H9 (cell line): ENCODE measurements at regions not wholly inside any gene's neighbourhood (a gene's known extent, or its start where the extent isn't known, plus 50 kb on each side); places are given as distances from the start of the nearest gene placed in this dataset.
"Not testable (repeated sequence)": the region's sequence is repeated elsewhere in the genome, so short reads cannot be mapped to it uniquely, and the experiment has no call there.

ENCODE experiments used
- DNase-seq: peaks from one replicate; pipeline ENCODE4 v3.0.0-alpha.2; 2017
- H2AFZ ChIP-seq: one replicate; pipeline ENCODE4 v1.6.1; 2013; ENCODE audit warnings: mild to moderate bottlenecking, low read length, control low read depth, moderate library complexity
- H2AK5ac ChIP-seq: 2 replicates; pipeline ENCODE4 v1.6.1; 2013; ENCODE audit warnings: low read length, control low read depth, mixed read lengths; ENCODE audit not compliant: insufficient read length
- H2BK120ac ChIP-seq: one replicate; pipeline ENCODE4 v1.6.1; 2013; ENCODE audit warnings: low read depth, mild to moderate bottlenecking, low read length, control low read depth, inconsistent platforms; ENCODE audit not compliant: poor library complexity, severe bottlenecking
- H2BK12ac ChIP-seq: 2 replicates; pipeline ENCODE4 v1.6.1; 2013; ENCODE audit warnings: low read length, control low read depth, mixed read lengths, low read depth; ENCODE audit not compliant: insufficient read length
- H2BK15ac ChIP-seq: 2 replicates; pipeline ENCODE4 v1.6.1; 2013; ENCODE audit warnings: low read depth, low read length, control low read depth
- H2BK20ac ChIP-seq: one replicate; pipeline ENCODE4 v1.6.1; 2013; ENCODE audit warnings: low read depth, mild to moderate bottlenecking, low read length, control low read depth, inconsistent platforms; ENCODE audit not compliant: poor library complexity, severe bottlenecking
- H2BK5ac ChIP-seq: 2 replicates; pipeline ENCODE4 v1.6.1; 2013; ENCODE audit warnings: low read length, control low read depth, mixed read lengths; ENCODE audit not compliant: insufficient read length
- H3K14ac ChIP-seq: 2 replicates; pipeline ENCODE4 v1.6.1; 2013; ENCODE audit warnings: low read length, control low read depth; ENCODE audit not compliant: insufficient read depth
- H3K18ac ChIP-seq: 2 replicates; pipeline ENCODE4 v1.6.1; 2013; ENCODE audit warnings: low read depth, mild to moderate bottlenecking, mixed read lengths, low read length, control low read depth; ENCODE audit not compliant: insufficient read length
- H3K23ac ChIP-seq: 2 replicates; pipeline ENCODE4 v1.6.1; 2013; ENCODE audit warnings: low read length, control low read depth, mixed read lengths, low read depth; ENCODE audit not compliant: insufficient read length
- H3K23me2 ChIP-seq: 2 replicates; pipeline ENCODE4 v1.6.1; 2013; ENCODE audit warnings: low read depth, mild to moderate bottlenecking, mixed read lengths, low read length, control low read depth; ENCODE audit not compliant: insufficient read length, poor library complexity, severe bottlenecking
- H3K27ac ChIP-seq: 2 replicates; pipeline ENCODE4 v1.5.1; 2013; ENCODE audit warnings: low read length, control low read depth, mixed read lengths, low read depth; ENCODE audit not compliant: insufficient read length
- H3K27me3 ChIP-seq: 2 replicates; pipeline ENCODE4 v1.6.1; 2013; ENCODE audit warnings: low read length, control low read depth, inconsistent platforms; ENCODE audit not compliant: insufficient read depth
- H3K4ac ChIP-seq: 2 replicates; pipeline ENCODE4 v1.6.1; 2013; ENCODE audit warnings: low read depth, mild to moderate bottlenecking, control low read depth, inconsistent platforms, low read length, moderate library complexity
- H3K4me1 ChIP-seq: 2 replicates; pipeline ENCODE4 v1.6.1; 2013; ENCODE audit warnings: low read length, control low read depth, inconsistent platforms; ENCODE audit not compliant: insufficient read depth
- H3K4me2 ChIP-seq: 2 replicates; pipeline ENCODE4 v1.6.1; 2013; ENCODE audit warnings: low read length, control low read depth, mixed read lengths; ENCODE audit not compliant: insufficient read length, insufficient read depth
- H3K56ac ChIP-seq: 2 replicates; pipeline ENCODE4 v1.6.1; 2013; ENCODE audit warnings: low read depth, mild to moderate bottlenecking, mixed read lengths, low read length, control low read depth; ENCODE audit not compliant: insufficient read length
- H3K79me1 ChIP-seq: 2 replicates; pipeline ENCODE4 v1.6.1; 2013; ENCODE audit warnings: low read depth, mild to moderate bottlenecking, moderate library complexity, low read length, control low read depth, inconsistent platforms; ENCODE audit not compliant: insufficient read depth, poor library complexity, severe bottlenecking
- H3K79me2 ChIP-seq: 2 replicates; pipeline ENCODE4 v1.6.1; 2013; ENCODE audit warnings: low read length, control low read depth, inconsistent platforms; ENCODE audit not compliant: insufficient read depth
- H3K9ac ChIP-seq: 2 replicates; pipeline ENCODE4 v1.6.1; 2013; ENCODE audit warnings: low read length, control low read depth, mixed read lengths; ENCODE audit not compliant: insufficient read length; ENCODE audit errors: extremely low read depth
- H3K9me3 ChIP-seq: one replicate; pipeline ENCODE4 v1.6.1; 2013; ENCODE audit warnings: low read depth, low read length, inconsistent platforms; ENCODE audit not compliant: control insufficient read depth
- H3T11ph ChIP-seq: one replicate; pipeline ENCODE4 v1.6.1; 2013; ENCODE audit warnings: mild to moderate bottlenecking, low read length, control low read depth, inconsistent platforms
- H4K20me1 ChIP-seq: one replicate; pipeline ENCODE4 v1.6.1; 2013; ENCODE audit not compliant: control insufficient read depth, insufficient read length, insufficient read depth
- H4K5ac ChIP-seq: 2 replicates; pipeline ENCODE4 v1.6.1; 2013; ENCODE audit warnings: low read depth, mild to moderate bottlenecking, mixed read lengths, low read length, control low read depth; ENCODE audit not compliant: insufficient read length
- H4K8ac ChIP-seq: replicated peaks from 2 replicates; pipeline ENCODE4 v1.6.1; 2013; ENCODE audit warnings: low read length, control low read depth, mixed read lengths, low read depth; ENCODE audit not compliant: insufficient read length
- H4K91ac ChIP-seq: 2 replicates; pipeline ENCODE4 v1.6.1; 2013; ENCODE audit warnings: low read depth, mild to moderate bottlenecking, moderate library complexity, mixed read lengths, low read length, control low read depth; ENCODE audit not compliant: insufficient read length
- H3K27ac Mint-ChIP-seq, 3 experiments: 2 replicates in 2 of 3; 3 replicates in 1 of 3; pipeline ENCODE4 v1.8.0; 2020 to 2021; ENCODE audit warnings: mixed read lengths in 3 of 3, mild to moderate bottlenecking in 1 of 3, moderate library complexity in 1 of 3
- H3K27me3 Mint-ChIP-seq: 2 replicates; pipeline ENCODE4 v1.8.0; 2021; ENCODE audit warnings: low read depth, mild to moderate bottlenecking, moderate library complexity, mixed read lengths
- H3K36me3 Mint-ChIP-seq, 3 experiments: 2 replicates in 2 of 3; 3 replicates in 1 of 3; pipeline ENCODE4 v1.8.0; 2020 to 2021; ENCODE audit warnings: low read depth in 3 of 3, mixed read lengths in 3 of 3; ENCODE audit not compliant: insufficient read depth in 1 of 3
- H3K4me1 Mint-ChIP-seq, 2 experiments: 2 replicates each; pipeline ENCODE4 v1.8.0; 2020; ENCODE audit warnings: mixed read lengths in 2 of 2
- H3K4me3 Mint-ChIP-seq, 2 experiments: 2 replicates in 1 of 2; 3 replicates in 1 of 2; pipeline ENCODE4 v1.8.0; 2020 to 2021; ENCODE audit warnings: mild to moderate bottlenecking in 2 of 2, mixed read lengths in 2 of 2, moderate library complexity in 1 of 2
- H3K9me3 Mint-ChIP-seq, 2 experiments: 2 replicates in 1 of 2; 3 replicates in 1 of 2; pipeline ENCODE4 v1.8.0; 2020; ENCODE audit warnings: mild to moderate bottlenecking in 2 of 2, mixed read lengths in 2 of 2, moderate library complexity in 1 of 2
- WGBS: extraction: QIAGEN DNeasy Blood & Tissue Kit; methylation state at CpG from one replicate; pipeline ENCODE4 v1.1.7; 2013; ENCODE audit warnings: missing lambda C conversion rate, low lambda C conversion rate, mixed read lengths; ENCODE audit not compliant: insufficient read length; ENCODE audit errors: extremely low coverage; 5-methylcytosine and 5-hydroxymethylcytosine counted together
- TF ChIP-seq, protein P1 (sequence below): fragments of 200-600 bp; sonication (generic); conservative IDR thresholded peaks from 3 replicates; pipeline ENCODE4 v1.8.0; 2021; ENCODE audit warnings: antibody characterized with exemption, mild to moderate bottlenecking

DNA sequence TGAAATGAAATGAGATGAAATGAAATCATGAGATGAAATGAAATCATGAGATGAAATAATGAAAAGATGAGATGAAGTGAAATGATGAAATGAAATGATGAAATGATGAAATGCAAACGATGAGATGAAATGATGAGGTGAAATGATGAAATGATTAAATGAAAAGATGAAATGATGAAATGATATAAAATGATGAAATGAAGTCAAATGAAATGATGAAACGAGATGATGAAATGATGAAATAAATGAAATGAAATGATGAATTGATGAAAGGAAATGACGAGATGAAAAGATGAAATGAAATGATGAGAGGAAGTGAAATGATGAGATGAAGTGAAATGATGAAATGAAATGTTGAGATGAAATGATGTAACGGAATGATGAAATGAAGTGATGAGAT is 595.6 kb downstream of the TP53TG3F start:
- no peak overlapping the region for H3K27ac ChIP-seq
- Mint-ChIP-seq H3K4me1 (no peaks in the 10 kb centered on the region), H3K27ac (no peak overlapping the region), H3K4me3 (no peak overlapping the region), H3K27me3 (peaks cover 6% of the 10 kb centered on the region), H3K36me3 (peaks cover 13 to 25% (median 23%) of the 10 kb centered on the region in 3 experiments), H3K9me3 (peaks cover 62 to 65% of the 10 kb centered on the region in 2 experiments)
- no peak for DNase-seq
- H3K27me3 ChIP-seq = no peaks in the 10 kb centered on the region
- no peak overlapping the region for H3K4me2 ChIP-seq
- no peak overlapping the region for H3K23ac ChIP-seq
- no peak overlapping the region for H3K4ac ChIP-seq
- no peak overlapping the region for H2BK12ac ChIP-seq
- no peak overlapping the region for H4K5ac ChIP-seq
- peaks cover 8% of the 10 kb centered on the region for H3K9me3 ChIP-seq
- H3T11ph ChIP-seq = no peak overlapping the region
- no peak overlapping the region for H3K9ac ChIP-seq
- H3K79me1 ChIP-seq = no peaks in the 10 kb centered on the region
- no peak overlapping the region for H2BK20ac ChIP-seq
- H2BK5ac ChIP-seq = no peak overlapping the region
- no peak overlapping the region for H2AFZ ChIP-seq
- H3K23me2 ChIP-seq = no peaks in the 10 kb centered on the region
- H3K79me2 ChIP-seq = no peaks in the 10 kb centered on the region
- H2AK5ac ChIP-seq = no peak overlapping the region
- no peak overlapping the region for H3K56ac ChIP-seq
- H4K91ac ChIP-seq = no peak overlapping the region
- no peak overlapping the region for H3K18ac ChIP-seq
- TF ChIP-seq, protein P1, sequence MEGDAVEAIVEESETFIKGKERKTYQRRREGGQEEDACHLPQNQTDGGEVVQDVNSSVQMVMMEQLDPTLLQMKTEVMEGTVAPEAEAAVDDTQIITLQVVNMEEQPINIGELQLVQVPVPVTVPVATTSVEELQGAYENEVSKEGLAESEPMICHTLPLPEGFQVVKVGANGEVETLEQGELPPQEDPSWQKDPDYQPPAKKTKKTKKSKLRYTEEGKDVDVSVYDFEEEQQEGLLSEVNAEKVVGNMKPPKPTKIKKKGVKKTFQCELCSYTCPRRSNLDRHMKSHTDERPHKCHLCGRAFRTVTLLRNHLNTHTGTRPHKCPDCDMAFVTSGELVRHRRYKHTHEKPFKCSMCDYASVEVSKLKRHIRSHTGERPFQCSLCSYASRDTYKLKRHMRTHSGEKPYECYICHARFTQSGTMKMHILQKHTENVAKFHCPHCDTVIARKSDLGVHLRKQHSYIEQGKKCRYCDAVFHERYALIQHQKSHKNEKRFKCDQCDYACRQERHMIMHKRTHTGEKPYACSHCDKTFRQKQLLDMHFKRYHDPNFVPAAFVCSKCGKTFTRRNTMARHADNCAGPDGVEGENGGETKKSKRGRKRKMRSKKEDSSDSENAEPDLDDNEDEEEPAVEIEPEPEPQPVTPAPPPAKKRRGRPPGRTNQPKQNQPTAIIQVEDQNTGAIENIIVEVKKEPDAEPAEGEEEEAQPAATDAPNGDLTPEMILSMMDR = no peak
- H4K20me1 ChIP-seq = no peaks in the 10 kb centered on the region
- no peak overlapping the region for H3K14ac ChIP-seq
- no peak overlapping the region for H2BK15ac ChIP-seq
- H2BK120ac ChIP-seq = no peak overlapping the region
- H4K8ac ChIP-seq = no peak overlapping the region
- H3K4me1 ChIP-seq = no peaks in the 10 kb centered on the region
- 100% methylated on average over 4 of the region's 4 CpGs for WGBS

DNA sequence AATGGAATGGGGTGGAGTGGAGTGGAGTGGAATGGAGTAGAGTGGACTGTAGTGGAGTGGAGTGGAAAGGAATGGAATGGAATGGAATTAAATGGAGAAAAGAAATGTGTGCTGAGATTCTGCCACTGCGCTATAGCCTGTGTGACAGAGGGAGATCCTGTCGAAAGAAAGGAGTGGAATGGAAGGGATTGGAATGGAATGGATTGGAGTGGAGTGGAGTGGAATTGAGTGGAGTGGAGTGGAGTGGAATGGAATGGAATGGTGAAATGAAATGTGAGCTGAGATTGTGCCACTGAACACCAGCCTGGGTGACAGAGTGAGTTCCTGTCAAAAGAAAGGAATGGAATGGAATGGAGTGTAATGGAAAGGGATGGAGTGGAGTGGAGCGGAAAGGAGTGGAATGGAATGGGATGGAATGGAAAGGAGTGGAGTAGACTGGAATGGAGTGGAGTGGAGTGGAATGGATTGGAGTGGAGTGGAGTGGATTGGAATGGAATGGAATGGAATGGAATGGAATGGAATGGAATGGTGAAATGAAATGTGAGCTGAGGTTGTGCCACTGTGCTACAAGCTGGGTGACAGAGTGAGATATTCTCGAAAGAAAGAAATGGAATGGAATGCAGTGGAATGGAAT is 603.3 kb downstream of the TP53TG3F start:
- not testable (repeated sequence) for H3K79me1 ChIP-seq, H3K27me3 ChIP-seq, H3K23ac ChIP-seq, H2BK5ac ChIP-seq, H3K79me2 ChIP-seq, H2AFZ ChIP-seq, H3K56ac ChIP-seq, H2BK12ac ChIP-seq, DNase-seq, H2BK120ac ChIP-seq, H3K4me1 Mint-ChIP-seq, H3T11ph ChIP-seq, H2BK20ac ChIP-seq, H3K14ac ChIP-seq, H4K20me1 ChIP-seq, H2BK15ac ChIP-seq, H3K4me2 ChIP-seq, H4K91ac ChIP-seq, H3K4ac ChIP-seq, H3K18ac ChIP-seq, H2AK5ac ChIP-seq, H3K4me1 ChIP-seq, H3K9ac ChIP-seq, H3K27ac Mint-ChIP-seq, H4K8ac ChIP-seq, H4K5ac ChIP-seq, H3K27ac ChIP-seq, H3K23me2 ChIP-seq
- Mint-ChIP-seq H3K9me3 (peaks cover 55 to 64% of the 10 kb centered on the region in 2 experiments), H3K4me3 (peak overlapping the region in 1 of 2 experiments; percentile 2; a peak in 2 of 5 replicates), H3K36me3 (peaks cover 42 to 43% (median 43%) of the 10 kb centered on the region in 3 experiments), H3K27me3 (peaks cover 13% of the 10 kb centered on the region)
- peaks cover 52% of the 10 kb centered on the region for H3K9me3 ChIP-seq
- WGBS = 100% methylated on average over 1 of the region's 4 CpGs
